ENCODE measurements at regions not wholly inside any gene's neighbourhood (a gene's known extent, or its start where the extent isn't known, plus 50 kb on each side); places are given as distances from the start of the nearest gene placed in this dataset.

- Histone ChIP-seq H3K27ac (ENCODE audit: insufficient read depth in 1 of 2, low read depth in 1 of 2, low read length in 2 of 2, poor library complexity in 1 of 2, severe bottlenecking in 2 of 2) (no peak overlapping the region), H3K9me3 (ENCODE audit: control extremely low read depth in 1 of 5, control insufficient read depth in 4 of 5, insufficient read depth in 2 of 5, low read depth in 1 of 5, low read length in 4 of 5) (peaks cover 0 to 7% (median 0%) of the 10 kb centered on the region in 5 experiments), H3K4me3 (ENCODE audit: control insufficient read depth in 1 of 7, extremely low read depth in 1 of 7, insufficient read depth in 4 of 7, low read depth in 2 of 7, low read length in 6 of 7) (no peak overlapping the region), H3K27me3 (replicated peaks in 2 of 5; ENCODE audit: control insufficient read depth in 4 of 5, insufficient read depth in 5 of 5, low read length in 4 of 5) (no peaks in the 10 kb centered on the region), H3K4me1 (ENCODE audit: control extremely low read depth in 1 of 4, control insufficient read depth in 4 of 4, insufficient read depth in 4 of 4, low read length in 3 of 4) (no peaks in the 10 kb centered on the region), H3K36me3 (ENCODE audit: control insufficient read depth in 4 of 4, insufficient read depth in 4 of 4, low read length in 3 of 4) (no peaks in the 10 kb centered on the region)
- DNase-seq: no peak
- ChIA-PET POLR2A (no interaction called here), CTCF (no interaction called here)
Measured at GRCh38 chr13:33752094-33752493, 65.9 kb upstream of the RFC3 start.

GRCh38 chr13:33752597-33752996 is 65.4 kb upstream of the RFC3 start:
- Histone ChIP-seq H3K36me3 (ENCODE audit: control insufficient read depth in 4 of 4, insufficient read depth in 4 of 4, low read length in 3 of 4) (no peaks in the 10 kb centered on the region), H3K4me1 (ENCODE audit: control extremely low read depth in 1 of 4, control insufficient read depth in 4 of 4, insufficient read depth in 4 of 4, low read length in 3 of 4) (no peaks in the 10 kb centered on the region), H3K27ac (ENCODE audit: insufficient read depth in 1 of 2, low read depth in 1 of 2, low read length in 2 of 2, poor library complexity in 1 of 2, severe bottlenecking in 2 of 2) (no peak overlapping the region), H3K9me3 (ENCODE audit: control extremely low read depth in 1 of 5, control insufficient read depth in 4 of 5, insufficient read depth in 2 of 5, low read depth in 1 of 5, low read length in 4 of 5) (peaks cover 0 to 7% (median 0%) of the 10 kb centered on the region in 5 experiments), H3K27me3 (replicated peaks in 2 of 5; ENCODE audit: control insufficient read depth in 4 of 5, insufficient read depth in 5 of 5, low read length in 4 of 5) (no peaks in the 10 kb centered on the region), H3K4me3 (ENCODE audit: control insufficient read depth in 1 of 7, extremely low read depth in 1 of 7, insufficient read depth in 4 of 7, low read depth in 2 of 7, low read length in 6 of 7) (no peak overlapping the region)
- ChIA-PET POLR2A (no interaction called here), CTCF (no interaction called here)
- no peak for DNase-seq
- WGBS (ENCODE audit: insufficient coverage): 100% methylated on average over 3 of the region's 6 CpGs

GRCh38 chr13:33756929-33757328 is 61.0 kb upstream of the RFC3 start:
- POLR2A ChIA-PET: no interaction called here
- Histone ChIP-seq H3K4me1 (ENCODE audit: control extremely low read depth in 1 of 4, control insufficient read depth in 4 of 4, insufficient read depth in 4 of 4, low read length in 3 of 4) (no peaks in the 10 kb centered on the region), H3K27me3 (replicated peaks in 2 of 5; ENCODE audit: control insufficient read depth in 4 of 5, insufficient read depth in 5 of 5, low read length in 4 of 5) (no peaks in the 10 kb centered on the region), H3K36me3 (ENCODE audit: control insufficient read depth in 4 of 4, insufficient read depth in 4 of 4, low read length in 3 of 4) (no peaks in the 10 kb centered on the region), H3K9me3 (ENCODE audit: control extremely low read depth in 1 of 5, control insufficient read depth in 4 of 5, insufficient read depth in 2 of 5, low read depth in 1 of 5, low read length in 4 of 5) (no peaks in the 10 kb centered on the region), H3K27ac (ENCODE audit: insufficient read depth in 1 of 2, low read depth in 1 of 2, low read length in 2 of 2, poor library complexity in 1 of 2, severe bottlenecking in 2 of 2) (no peak overlapping the region), H3K4me3 (ENCODE audit: control insufficient read depth in 1 of 7, extremely low read depth in 1 of 7, insufficient read depth in 4 of 7, low read depth in 2 of 7, low read length in 6 of 7) (no peak overlapping the region)
- CTCF ChIA-PET: no interaction called here
- WGBS (ENCODE audit: insufficient coverage): 100% methylated on average over 1 of the region's 3 CpGs
- no peak for DNase-seq

- no peaks in the 10 kb centered on the region for H3K27me3 ChIP-seq (replicated peaks in 2 of 5; ENCODE audit: control insufficient read depth in 4 of 5, insufficient read depth in 5 of 5, low read length in 4 of 5)
- no peaks in the 10 kb centered on the region for H3K9me3 ChIP-seq (ENCODE audit: control extremely low read depth in 1 of 5, control insufficient read depth in 4 of 5, insufficient read depth in 2 of 5, low read depth in 1 of 5, low read length in 4 of 5)
- no peaks in the 10 kb centered on the region for H3K36me3 ChIP-seq (ENCODE audit: control insufficient read depth in 4 of 4, insufficient read depth in 4 of 4, low read length in 3 of 4)
- H3K4me3 ChIP-seq (ENCODE audit: control insufficient read depth in 1 of 7, extremely low read depth in 1 of 7, insufficient read depth in 4 of 7, low read depth in 2 of 7, low read length in 6 of 7): no peak overlapping the region
- no peaks in the 10 kb centered on the region for H3K4me1 ChIP-seq (ENCODE audit: control extremely low read depth in 1 of 4, control insufficient read depth in 4 of 4, insufficient read depth in 4 of 4, low read length in 3 of 4)
- no peak for DNase-seq
- WGBS (ENCODE audit: insufficient coverage): 100% methylated on average over 1 of the region's 2 CpGs
- CTCF ChIA-PET: no interaction called here
- POLR2A ChIA-PET: no interaction called here
- no peak overlapping the region for H3K27ac ChIP-seq (ENCODE audit: insufficient read depth in 1 of 2, low read depth in 1 of 2, low read length in 2 of 2, poor library complexity in 1 of 2, severe bottlenecking in 2 of 2)
Measured at GRCh38 chr13:33757713-33758112, 60.2 kb upstream of the RFC3 start.

- Histone ChIP-seq H3K27me3 (replicated peaks in 2 of 5; ENCODE audit: control insufficient read depth in 4 of 5, insufficient read depth in 5 of 5, low read length in 4 of 5) (no peaks in the 10 kb centered on the region), H3K36me3 (ENCODE audit: control insufficient read depth in 4 of 4, insufficient read depth in 4 of 4, low read length in 3 of 4) (no peaks in the 10 kb centered on the region), H3K4me3 (ENCODE audit: control insufficient read depth in 1 of 7, extremely low read depth in 1 of 7, insufficient read depth in 4 of 7, low read depth in 2 of 7, low read length in 6 of 7) (no peak overlapping the region), H3K4me1 (ENCODE audit: control extremely low read depth in 1 of 4, control insufficient read depth in 4 of 4, insufficient read depth in 4 of 4, low read length in 3 of 4) (no peaks in the 10 kb centered on the region), H3K9me3 (ENCODE audit: control extremely low read depth in 1 of 5, control insufficient read depth in 4 of 5, insufficient read depth in 2 of 5, low read depth in 1 of 5, low read length in 4 of 5) (no peaks in the 10 kb centered on the region), H3K27ac (ENCODE audit: insufficient read depth in 1 of 2, low read depth in 1 of 2, low read length in 2 of 2, poor library complexity in 1 of 2, severe bottlenecking in 2 of 2) (no peak overlapping the region)
- CTCF ChIA-PET: no interaction called here
- POLR2A ChIA-PET: no interaction called here
- no peak for DNase-seq
Measured at GRCh38 chr13:33758113-33758512, 59.8 kb upstream of the RFC3 start.

GRCh38 chr13:33761740-33762139 is 56.2 kb upstream of the RFC3 start:
- ChIA-PET CTCF (no interaction called here), POLR2A (no interaction called here)
- no peaks in the 10 kb centered on the region for H3K27me3 ChIP-seq (replicated peaks in 2 of 5; ENCODE audit: control insufficient read depth in 4 of 5, insufficient read depth in 5 of 5, low read length in 4 of 5)
- DNase-seq: no peak
- H3K27ac ChIP-seq (ENCODE audit: insufficient read depth in 1 of 2, low read depth in 1 of 2, low read length in 2 of 2, poor library complexity in 1 of 2, severe bottlenecking in 2 of 2): no peak overlapping the region
- no peak overlapping the region for H3K4me3 ChIP-seq (ENCODE audit: control insufficient read depth in 1 of 7, extremely low read depth in 1 of 7, insufficient read depth in 4 of 7, low read depth in 2 of 7, low read length in 6 of 7)
- H3K9me3 ChIP-seq (ENCODE audit: control extremely low read depth in 1 of 5, control insufficient read depth in 4 of 5, insufficient read depth in 2 of 5, low read depth in 1 of 5, low read length in 4 of 5): no peaks in the 10 kb centered on the region
- WGBS (ENCODE audit: insufficient coverage): 78% methylated on average over 3 of the region's 6 CpGs
- H3K4me1 ChIP-seq (ENCODE audit: control extremely low read depth in 1 of 4, control insufficient read depth in 4 of 4, insufficient read depth in 4 of 4, low read length in 3 of 4): no peaks in the 10 kb centered on the region
- H3K36me3 ChIP-seq (ENCODE audit: control insufficient read depth in 4 of 4, insufficient read depth in 4 of 4, low read length in 3 of 4): no peaks in the 10 kb centered on the region

- Histone ChIP-seq H3K36me3 (ENCODE audit: control insufficient read depth in 4 of 4, insufficient read depth in 4 of 4, low read length in 3 of 4) (no peaks in the 10 kb centered on the region), H3K27me3 (replicated peaks in 2 of 5; ENCODE audit: control insufficient read depth in 4 of 5, insufficient read depth in 5 of 5, low read length in 4 of 5) (no peaks in the 10 kb centered on the region), H3K4me1 (ENCODE audit: control extremely low read depth in 1 of 4, control insufficient read depth in 4 of 4, insufficient read depth in 4 of 4, low read length in 3 of 4) (no peaks in the 10 kb centered on the region), H3K27ac (ENCODE audit: insufficient read depth in 1 of 2, low read depth in 1 of 2, low read length in 2 of 2, poor library complexity in 1 of 2, severe bottlenecking in 2 of 2) (no peak overlapping the region), H3K4me3 (ENCODE audit: control insufficient read depth in 1 of 7, extremely low read depth in 1 of 7, insufficient read depth in 4 of 7, low read depth in 2 of 7, low read length in 6 of 7) (no peak overlapping the region), H3K9me3 (ENCODE audit: control extremely low read depth in 1 of 5, control insufficient read depth in 4 of 5, insufficient read depth in 2 of 5, low read depth in 1 of 5, low read length in 4 of 5) (no peaks in the 10 kb centered on the region)
- WGBS (ENCODE audit: insufficient coverage): no CpG with 5 or more reads among the region's 2 CpGs
- CTCF ChIA-PET: no interaction called here
- DNase-seq: no peak
- POLR2A ChIA-PET: no interaction called here
Measured at GRCh38 chr13:33763021-33763420, 54.9 kb upstream of the RFC3 start.

- WGBS (ENCODE audit: insufficient coverage): 92% methylated on average over 2 of the region's 3 CpGs
- Histone ChIP-seq H3K9me3 (ENCODE audit: control extremely low read depth in 1 of 5, control insufficient read depth in 4 of 5, insufficient read depth in 2 of 5, low read depth in 1 of 5, low read length in 4 of 5) (no peaks in the 10 kb centered on the region), H3K4me1 (ENCODE audit: control extremely low read depth in 1 of 4, control insufficient read depth in 4 of 4, insufficient read depth in 4 of 4, low read length in 3 of 4) (no peaks in the 10 kb centered on the region), H3K36me3 (ENCODE audit: control insufficient read depth in 4 of 4, insufficient read depth in 4 of 4, low read length in 3 of 4) (no peaks in the 10 kb centered on the region), H3K27me3 (replicated peaks in 2 of 5; ENCODE audit: control insufficient read depth in 4 of 5, insufficient read depth in 5 of 5, low read length in 4 of 5) (no peaks in the 10 kb centered on the region), H3K4me3 (ENCODE audit: control insufficient read depth in 1 of 7, extremely low read depth in 1 of 7, insufficient read depth in 4 of 7, low read depth in 2 of 7, low read length in 6 of 7) (no peak overlapping the region), H3K27ac (ENCODE audit: insufficient read depth in 1 of 2, low read depth in 1 of 2, low read length in 2 of 2, poor library complexity in 1 of 2, severe bottlenecking in 2 of 2) (no peak overlapping the region)
- ChIA-PET POLR2A (no interaction called here), CTCF (no interaction called here)
- DNase-seq: no peak
Measured at GRCh38 chr13:33764716-33765115, 53.2 kb upstream of the RFC3 start.
